Muscle of arm (tissue), 1 donor: ENCODE measurements at regions not wholly inside any gene's neighbourhood (a gene's known extent, or its start where the extent isn't known, plus 50 kb on each side); places are given as distances from the start of the nearest gene placed in this dataset.
A peak's percentile ranks its signal among the peaks of the same experiment; 100 is the strongest.
"Not testable (repeated sequence)": the region's sequence is repeated elsewhere in the genome, so short reads cannot be mapped to it uniquely, and the experiment has no call there.

Experiments used
- DNase-seq: peaks from one replicate; pipeline ENCODE4 v3.0.0-alpha.2; 2013

GRCh38 chr2:21854938-21855337 is 731.2 kb downstream of the TDRD15 start:
- no peak for DNase-seq

- DNase-seq = no peak
These were observed 732.9 kb downstream of the TDRD15 start for GRCh38 chr2:21856708-21857107.

- no peak for DNase-seq
These were observed 737.1 kb downstream of the TDRD15 start for GRCh38 chr2:21860907-21861306.

GRCh38 chr2:21866316-21866715 is 742.5 kb downstream of the TDRD15 start:
- no peak for DNase-seq

GRCh38 chr2:21887881-21888280 is 764.1 kb downstream of the TDRD15 start:
- DNase-seq = no peak

GRCh38 chr2:21890041-21890440 is 766.3 kb downstream of the TDRD15 start:
- no peak for DNase-seq

GRCh38 chr2:21890716-21891115 is 766.9 kb downstream of the TDRD15 start:
- peak; percentile 17 for DNase-seq

GRCh38 chr2:21891191-21891590 is 767.4 kb downstream of the TDRD15 start:
- DNase-seq = no peak

- no peak for DNase-seq
These were observed 768.4 kb downstream of the TDRD15 start for GRCh38 chr2:21892140-21892539.

GRCh38 chr2:21895200-21895599 is 771.4 kb downstream of the TDRD15 start:
- no peak for DNase-seq

- not testable (repeated sequence) for DNase-seq
These were observed 785.1 kb downstream of the TDRD15 start for GRCh38 chr2:21908712-21909380.

- DNase-seq = no peak
These were observed 787.2 kb downstream of the TDRD15 start for GRCh38 chr2:21910832-21911507.

- no peak for DNase-seq
These were observed 788.6 kb downstream of the TDRD15 start for GRCh38 chr2:21912405-21912804.

GRCh38 chr2:21915201-21915600 is 791.4 kb downstream of the TDRD15 start:
- no peak for DNase-seq

GRCh38 chr2:21916934-21917522 is 793.3 kb downstream of the TDRD15 start:
- DNase-seq = peak; percentile 35

- DNase-seq = no peak
These were observed 797.0 kb downstream of the TDRD15 start for GRCh38 chr2:21920721-21921120.

- DNase-seq = no peak
These were observed 801.0 kb downstream of the TDRD15 start for GRCh38 chr2:21924640-21925285.

- DNase-seq = no peak
These were observed 804.5 kb downstream of the TDRD15 start for GRCh38 chr2:21928292-21928691.

- peak; percentile 85 for DNase-seq
These were observed 806.5 kb downstream of the TDRD15 start for GRCh38 chr2:21930226-21930625.

GRCh38 chr2:21939967-21940366 is 816.2 kb downstream of the TDRD15 start:
- DNase-seq = no peak

- DNase-seq = no peak
These were observed 820.8 kb downstream of the TDRD15 start for GRCh38 chr2:21944536-21944935.

- DNase-seq = no peak
These were observed 821.9 kb downstream of the TDRD15 start for GRCh38 chr2:21945658-21946057.

GRCh38 chr2:21947046-21947445 is 823.3 kb downstream of the TDRD15 start:
- no peak for DNase-seq
